Omental fat pad (tissue), 3 donors: ENCODE measurements at regions not wholly inside any gene's neighbourhood (a gene's known extent, or its start where the extent isn't known, plus 50 kb on each side); places are given as distances from the start of the nearest gene placed in this dataset.

Experiments
- ATAC-seq: fragments of 150-250 bp; one replicate; pipeline ENCODE4 v1.9.1; 2016; ENCODE audit warnings: mild to moderate bottlenecking, moderate library complexity; ENCODE audit not compliant: low FRiP score
- DNase-seq: peaks from one replicate; pipeline ENCODE4 v3.0.0-alpha.2; 2019; ENCODE audit warnings: low spot score
- TF ChIP-seq, protein P1 (sequence below), 3 donors: fragments of 450-650 bp; IDR thresholded peaks; one replicate each; pipeline ENCODE4 v1.5.1; 2016 to 2017; ENCODE audit warnings: antibody characterized with exemption in 3 of 3, mild to moderate bottlenecking in 3 of 3, moderate library complexity in 2 of 3

DNA sequence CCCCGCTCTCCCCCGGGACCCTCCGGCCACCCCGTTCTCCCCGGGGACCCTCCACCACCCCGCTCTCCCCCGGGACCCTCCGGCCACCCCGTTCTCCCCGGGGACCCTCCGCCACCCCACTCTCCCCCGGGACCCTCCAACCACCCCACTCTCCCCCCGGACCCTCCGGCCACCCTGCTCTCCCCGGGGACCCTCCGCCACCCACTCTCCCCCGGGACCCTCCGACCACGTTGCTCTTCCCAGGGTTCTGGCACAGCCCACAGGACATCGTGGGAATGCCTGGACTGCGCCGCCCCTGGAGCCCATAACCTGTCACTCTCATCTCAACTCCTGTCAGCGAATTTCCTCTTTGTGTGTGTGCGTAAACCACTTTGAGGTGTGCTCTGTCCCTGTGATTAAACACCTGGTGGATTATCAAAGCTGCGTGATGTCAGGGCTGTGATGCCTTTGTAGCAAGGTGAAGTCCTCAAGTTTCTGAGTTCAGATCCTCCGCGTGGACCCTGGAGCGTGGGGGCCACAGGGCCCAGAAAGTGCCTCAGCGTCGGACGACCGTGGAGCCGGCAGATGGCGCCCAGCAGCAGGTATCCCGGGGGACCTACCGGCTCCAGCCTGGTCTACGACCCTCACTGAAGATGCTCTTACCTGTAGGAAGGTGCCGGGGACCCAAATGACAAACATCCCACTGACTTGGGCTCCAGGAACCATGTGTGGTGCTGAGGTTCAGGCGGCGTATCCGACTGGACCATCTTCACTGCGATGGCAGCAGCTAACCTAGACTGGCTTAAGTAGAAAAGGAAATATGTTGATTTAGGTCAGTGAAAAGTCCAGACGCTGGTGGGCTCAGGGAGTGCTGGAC, 63.2 kb upstream of the GALNT9 start:
- ATAC-seq (no peak), DNase-seq (no peak)
- TF ChIP-seq, protein P1, sequence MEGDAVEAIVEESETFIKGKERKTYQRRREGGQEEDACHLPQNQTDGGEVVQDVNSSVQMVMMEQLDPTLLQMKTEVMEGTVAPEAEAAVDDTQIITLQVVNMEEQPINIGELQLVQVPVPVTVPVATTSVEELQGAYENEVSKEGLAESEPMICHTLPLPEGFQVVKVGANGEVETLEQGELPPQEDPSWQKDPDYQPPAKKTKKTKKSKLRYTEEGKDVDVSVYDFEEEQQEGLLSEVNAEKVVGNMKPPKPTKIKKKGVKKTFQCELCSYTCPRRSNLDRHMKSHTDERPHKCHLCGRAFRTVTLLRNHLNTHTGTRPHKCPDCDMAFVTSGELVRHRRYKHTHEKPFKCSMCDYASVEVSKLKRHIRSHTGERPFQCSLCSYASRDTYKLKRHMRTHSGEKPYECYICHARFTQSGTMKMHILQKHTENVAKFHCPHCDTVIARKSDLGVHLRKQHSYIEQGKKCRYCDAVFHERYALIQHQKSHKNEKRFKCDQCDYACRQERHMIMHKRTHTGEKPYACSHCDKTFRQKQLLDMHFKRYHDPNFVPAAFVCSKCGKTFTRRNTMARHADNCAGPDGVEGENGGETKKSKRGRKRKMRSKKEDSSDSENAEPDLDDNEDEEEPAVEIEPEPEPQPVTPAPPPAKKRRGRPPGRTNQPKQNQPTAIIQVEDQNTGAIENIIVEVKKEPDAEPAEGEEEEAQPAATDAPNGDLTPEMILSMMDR (IDR thresholded peaks at IDR 0.05): no peak

DNA sequence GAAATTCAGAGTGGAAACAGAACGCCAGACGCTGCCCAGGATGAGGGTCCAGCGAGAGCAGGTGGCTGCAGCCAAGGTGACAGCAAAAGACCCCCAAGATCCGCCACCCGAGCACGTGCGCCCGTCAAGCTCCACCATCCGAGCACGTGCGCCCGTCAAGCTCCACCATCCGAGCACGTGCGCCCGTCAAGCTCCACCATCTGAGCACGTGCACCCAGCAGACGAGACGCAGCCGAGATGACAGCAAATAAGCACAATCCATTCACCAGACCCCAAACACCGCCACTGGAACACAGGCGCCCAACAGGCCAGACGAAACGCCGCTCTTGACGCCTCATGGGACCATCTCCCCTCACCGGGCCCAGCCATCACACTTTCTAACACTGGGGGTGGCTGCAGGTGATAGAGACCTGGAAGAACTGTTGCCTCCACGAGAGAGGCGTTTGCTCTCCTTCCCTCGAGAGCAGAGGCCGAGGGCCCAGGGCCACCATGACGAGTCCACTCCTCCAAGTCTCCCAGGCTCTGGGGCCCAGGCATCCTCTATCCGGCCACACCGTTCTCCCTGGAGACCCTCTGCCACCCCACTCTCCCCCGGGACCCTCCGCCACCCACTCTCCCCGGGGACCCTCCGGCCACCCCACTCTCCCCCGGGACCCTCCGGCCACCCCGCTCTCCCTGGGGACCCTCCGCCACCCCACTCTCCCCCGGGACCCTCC, 62.1 kb upstream of the GALNT9 start:
- DNase-seq (no peak), ATAC-seq (no peak)
- TF ChIP-seq, protein P1 (IDR thresholded peaks at IDR 0.05): no peak

DNA sequence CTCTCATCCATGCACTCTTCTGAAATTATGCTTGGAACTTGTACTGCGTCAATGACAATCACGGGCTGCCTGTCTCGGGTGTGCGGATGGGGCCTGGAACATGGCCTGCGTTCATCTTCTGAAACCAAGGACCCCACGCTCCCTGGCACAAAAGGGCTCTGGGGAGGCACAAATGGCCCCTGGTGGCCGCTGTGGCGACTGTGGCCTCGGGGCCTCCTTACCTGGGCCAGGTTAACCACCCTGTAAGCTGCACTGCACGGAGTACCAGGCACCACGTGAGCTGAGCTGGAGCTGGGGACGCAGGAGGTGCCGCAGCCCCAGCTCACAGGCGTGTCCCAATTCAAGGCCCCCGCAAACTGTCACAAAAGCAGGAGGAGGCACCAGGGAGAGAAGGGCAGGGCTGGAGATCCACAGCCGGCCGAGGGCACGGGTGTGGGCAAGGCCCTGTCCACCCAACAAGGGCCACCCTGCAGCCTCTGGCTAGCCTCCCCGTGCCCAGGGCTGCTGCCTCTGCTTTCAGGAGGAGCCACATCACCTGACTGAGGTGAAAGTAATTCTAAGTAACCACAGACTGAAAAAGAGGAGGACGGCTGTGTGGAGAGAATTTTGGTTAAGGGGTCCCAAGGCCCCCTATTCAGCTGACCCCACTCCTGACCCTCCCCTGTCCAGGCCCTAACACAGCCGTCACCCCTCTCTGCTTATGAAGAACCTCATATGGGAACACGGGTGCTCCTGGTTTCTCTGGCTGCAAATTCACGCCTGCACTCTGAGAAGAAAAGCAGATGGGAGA, 61.1 kb upstream of the GALNT9 start:
- DNase-seq: no peak
- no peak for ATAC-seq
- TF ChIP-seq, protein P1 (IDR thresholded peaks at IDR 0.05): no peak

DNA sequence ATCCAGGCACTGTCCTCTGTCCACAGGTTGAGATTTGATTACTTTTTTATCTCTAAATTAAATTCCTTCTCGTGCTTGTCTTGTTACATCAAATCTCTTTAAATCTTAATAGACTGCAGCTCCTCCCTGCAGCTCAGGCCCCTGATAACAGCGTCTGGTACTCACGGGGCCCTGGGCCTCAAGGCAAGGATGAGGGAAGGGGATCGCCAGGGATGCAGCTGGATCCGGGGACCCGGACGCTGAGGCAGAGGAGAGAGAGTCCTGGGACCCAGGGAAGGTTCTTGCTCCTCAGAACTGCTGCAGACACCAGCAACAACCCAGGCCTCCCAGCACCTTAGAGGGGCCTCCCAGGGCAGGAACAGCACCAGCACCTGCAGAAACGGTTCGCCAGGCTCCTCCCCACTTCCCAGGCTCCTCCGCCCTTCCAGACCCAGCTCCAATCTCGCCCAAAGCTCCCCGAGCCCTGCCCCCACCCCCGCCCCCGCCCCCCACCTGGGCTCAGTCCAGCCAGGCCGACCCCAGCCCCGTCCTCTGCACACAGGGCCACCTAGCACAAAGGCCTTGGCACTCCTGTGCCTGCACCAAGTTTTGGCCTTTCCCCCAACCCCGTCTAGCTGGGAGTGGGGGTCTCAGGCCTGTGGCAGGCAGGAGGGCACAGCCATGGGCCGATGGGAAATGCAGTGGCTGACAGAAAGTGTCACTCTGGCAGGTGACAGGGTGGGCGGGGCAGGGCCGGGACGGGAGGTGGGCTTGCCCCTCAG, 60.3 kb upstream of the GALNT9 start:
- TF ChIP-seq, protein P1 (IDR thresholded peaks at IDR 0.05): no peak
- DNase-seq: no peak
- no peak for ATAC-seq

DNA sequence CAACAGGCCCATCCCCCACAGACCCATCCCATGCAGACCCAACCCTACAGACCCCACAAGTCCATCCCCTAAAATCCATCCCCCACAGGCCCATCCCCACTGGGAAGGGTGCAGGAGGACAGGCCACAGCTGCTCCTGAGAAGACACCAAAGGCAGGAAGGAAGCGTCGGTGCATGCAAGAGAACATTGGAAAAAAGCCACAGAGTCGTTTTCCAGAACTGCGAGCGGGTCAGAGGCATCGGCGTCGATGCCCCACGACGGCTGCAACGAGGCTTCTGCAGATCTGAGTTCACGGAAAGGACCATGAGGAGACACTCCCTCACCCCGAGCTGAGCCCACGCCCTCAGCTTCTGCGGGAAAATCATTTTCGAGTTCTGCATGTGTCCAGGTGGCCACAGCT, 59.6 kb upstream of the GALNT9 start:
- ATAC-seq: no peak
- TF ChIP-seq, protein P1 (IDR thresholded peaks at IDR 0.05): no peak

DNA sequence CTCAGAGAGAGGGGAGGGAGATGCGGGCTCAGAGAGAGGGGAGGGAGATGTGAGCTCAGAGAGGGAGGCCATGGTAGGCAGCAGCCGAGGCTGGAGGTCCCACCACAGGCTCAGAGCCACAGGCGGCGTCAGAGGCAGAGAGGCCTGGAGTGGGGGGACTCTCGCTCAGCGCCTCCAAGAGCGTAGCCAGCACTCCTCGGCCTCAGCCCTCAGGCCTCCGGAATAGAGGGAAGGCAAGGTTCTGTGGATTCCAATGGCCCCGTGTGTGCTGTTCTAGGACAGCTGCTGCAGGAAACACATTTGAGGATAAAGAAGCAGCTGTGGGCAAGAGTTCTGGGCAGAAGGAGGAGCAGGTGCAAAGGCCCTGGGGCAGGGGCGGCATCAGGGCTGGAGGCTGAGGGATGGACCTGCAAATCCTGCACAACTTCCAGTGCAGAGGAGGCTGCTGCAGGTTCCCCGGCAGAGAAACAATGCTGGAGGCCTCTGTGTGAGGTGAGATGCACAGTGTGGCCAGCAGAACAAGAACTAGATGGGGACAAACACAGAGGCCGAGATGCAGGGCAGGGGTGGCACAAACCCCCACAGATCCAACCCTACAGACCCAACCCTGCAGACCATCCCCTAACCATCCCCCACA, 59.1 kb upstream of the GALNT9 start:
- ATAC-seq (no peak), DNase-seq (no peak)
- TF ChIP-seq, protein P1 (IDR thresholded peaks at IDR 0.05): no peak

More for the DNA sequence above, 59.6 kb upstream of the GALNT9 start:
- no peak for DNase-seq
